Osteocyte (in vitro differentiated cells): ENCODE measurements at regions not wholly inside any gene's neighbourhood (a gene's known extent, or its start where the extent isn't known, plus 50 kb on each side); places are given as distances from the start of the nearest gene placed in this dataset.

ENCODE experiments used
- DNase-seq: peaks from one replicate; pipeline ENCODE4 v3.0.0; 2021; ENCODE audit warnings: mixed read lengths; ENCODE audit not compliant: unreplicated experiment; ENCODE audit errors: extremely low spot score
- H3K27ac Mint-ChIP-seq: one replicate; pipeline ENCODE4 v1.8.0; 2021; ENCODE audit warnings: mild to moderate bottlenecking, mixed read lengths; ENCODE audit not compliant: unreplicated experiment
- H3K27me3 Mint-ChIP-seq: one replicate; pipeline ENCODE4 v1.8.0; 2021; ENCODE audit warnings: mixed read lengths; ENCODE audit not compliant: unreplicated experiment
- H3K36me3 Mint-ChIP-seq: one replicate; pipeline ENCODE4 v1.8.0; 2021; ENCODE audit warnings: mixed read lengths; ENCODE audit not compliant: unreplicated experiment
- H3K4me1 Mint-ChIP-seq: one replicate; pipeline ENCODE4 v1.8.0; 2021; ENCODE audit warnings: mixed read lengths; ENCODE audit not compliant: unreplicated experiment
- H3K4me3 Mint-ChIP-seq: one replicate; pipeline ENCODE4 v1.8.0; 2021; ENCODE audit warnings: mild to moderate bottlenecking, moderate library complexity, mixed read lengths; ENCODE audit not compliant: unreplicated experiment
- H3K9me3 Mint-ChIP-seq: one replicate; pipeline ENCODE4 v1.8.0; 2021; ENCODE audit warnings: mixed read lengths; ENCODE audit not compliant: unreplicated experiment
- CTCF ChIP-seq: fragments of 200-600 bp; sonication (generic); IDR thresholded peaks from 2 replicates; pipeline ENCODE4 v1.5.0; 2021; ENCODE audit warnings: antibody characterized with exemption, mild to moderate bottlenecking, moderate library complexity

- Mint-ChIP-seq H3K36me3 (no peaks in the 10 kb centered on the region), H3K27me3 (no peaks in the 10 kb centered on the region), H3K9me3 (no peaks in the 10 kb centered on the region), H3K4me1 (peaks cover 14% of the 10 kb centered on the region), H3K4me3 (no peak overlapping the region), H3K27ac (no peak overlapping the region)
- no peak for TF ChIP-seq CTCF
- DNase-seq, result no peak
These were observed 114.9 kb upstream of the TEX13D start for GRCh38 chrX:124217304-124218251.

GRCh38 chrX:124223524-124223923 lies 108.9 kb upstream of the TEX13D start:
- Mint-ChIP-seq H3K27ac (no peak overlapping the region), H3K36me3 (no peaks in the 10 kb centered on the region), H3K9me3 (no peaks in the 10 kb centered on the region), H3K4me3 (no peak overlapping the region), H3K27me3 (no peaks in the 10 kb centered on the region), H3K4me1 (peaks cover 2% of the 10 kb centered on the region)
- TF ChIP-seq CTCF, result no peak
- DNase-seq, result no peak

GRCh38 chrX:124224528-124224927 lies 107.9 kb upstream of the TEX13D start:
- H3K4me3 Mint-ChIP-seq, result no peak overlapping the region
- H3K27me3 Mint-ChIP-seq, result no peaks in the 10 kb centered on the region
- H3K36me3 Mint-ChIP-seq, result no peaks in the 10 kb centered on the region
- H3K4me1 Mint-ChIP-seq, result no peaks in the 10 kb centered on the region
- no peaks in the 10 kb centered on the region for H3K9me3 Mint-ChIP-seq
- DNase-seq, result no peak
- H3K27ac Mint-ChIP-seq, result no peak overlapping the region
- TF ChIP-seq CTCF, result no peak

GRCh38 chrX:124226129-124226528 lies 106.3 kb upstream of the TEX13D start:
- H3K4me1 Mint-ChIP-seq, result no peaks in the 10 kb centered on the region
- no peak overlapping the region for H3K27ac Mint-ChIP-seq
- TF ChIP-seq CTCF, result no peak
- H3K27me3 Mint-ChIP-seq, result no peaks in the 10 kb centered on the region
- no peak overlapping the region for H3K4me3 Mint-ChIP-seq
- no peaks in the 10 kb centered on the region for H3K36me3 Mint-ChIP-seq
- H3K9me3 Mint-ChIP-seq, result no peaks in the 10 kb centered on the region
- no peak for DNase-seq

GRCh38 chrX:124228849-124229248 lies 103.6 kb upstream of the TEX13D start:
- Mint-ChIP-seq H3K9me3 (no peaks in the 10 kb centered on the region), H3K4me3 (no peak overlapping the region), H3K27me3 (no peaks in the 10 kb centered on the region), H3K4me1 (no peaks in the 10 kb centered on the region), H3K27ac (no peak overlapping the region), H3K36me3 (no peaks in the 10 kb centered on the region)
- no peak for DNase-seq
- TF ChIP-seq CTCF, result no peak
